WERI-Rb-1 (cell line): ENCODE measurements at regions not wholly inside any gene's neighbourhood (a gene's known extent, or its start where the extent isn't known, plus 50 kb on each side); places are given as distances from the start of the nearest gene placed in this dataset.
A peak's percentile ranks its signal among the peaks of the same experiment; 100 is the strongest.

Experiments used
- DNase-seq: peaks from one replicate; pipeline ENCODE4 v3.0.0-alpha.2; 2020
- H3K27ac ChIP-seq: fragments of 250-450 bp; sonication (Bioruptor Pico); 2 replicates; pipeline ENCODE4 v1.5.1; 2020; ENCODE audit warnings: mild to moderate bottlenecking, moderate library complexity
- H3K27me3 ChIP-seq: fragments of 250-450 bp; sonication (Bioruptor Pico); 2 replicates; pipeline ENCODE4 v1.5.1; 2021; ENCODE audit warnings: mild to moderate bottlenecking, low read depth, moderate library complexity; ENCODE audit not compliant: insufficient read depth, severe bottlenecking
- H3K36me3 ChIP-seq: fragments of 250-450 bp; sonication (Bioruptor Pico); 2 replicates; pipeline ENCODE4 v1.5.1; 2020; ENCODE audit warnings: mild to moderate bottlenecking, moderate library complexity
- H3K4me3 ChIP-seq: 2 replicates; pipeline ENCODE4 v1.5.1; 2011; ENCODE audit warnings: low read depth, mild to moderate bottlenecking, control low read depth, low read length
- H3K9me3 ChIP-seq: fragments of 250-450 bp; sonication (Bioruptor Pico); 2 replicates; pipeline ENCODE4 v1.5.1; 2021; ENCODE audit warnings: mild to moderate bottlenecking, moderate library complexity; ENCODE audit not compliant: severe bottlenecking
- TF ChIP-seq, protein P1 (sequence below): IDR thresholded peaks from 2 replicates; pipeline ENCODE4 v1.5.1; 2011; ENCODE audit warnings: low read depth, mild to moderate bottlenecking, control low read depth, inconsistent platforms, low read length

DNA sequence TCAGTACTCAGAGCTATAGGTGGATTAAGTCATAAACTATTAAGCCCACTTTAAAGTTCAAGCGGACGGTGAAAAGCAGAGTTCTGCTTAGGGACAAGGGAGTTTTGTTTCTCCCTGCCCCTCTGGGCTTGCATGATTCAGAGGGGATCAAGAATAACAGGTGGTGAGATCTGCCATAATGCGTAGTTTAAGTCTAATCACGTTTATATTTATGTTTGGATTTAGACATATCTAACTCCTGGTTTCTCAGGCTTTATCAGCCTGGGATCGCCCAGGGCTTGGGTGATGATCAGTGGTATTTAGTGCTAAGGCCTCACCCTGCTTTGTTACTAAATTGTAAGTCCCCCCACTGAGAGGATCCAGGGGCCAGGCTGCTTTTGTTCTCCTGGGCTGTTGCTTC is 335.4 kb upstream of the NRP1 start:
- Histone ChIP-seq H3K27ac (no peak overlapping the region), H3K4me3 (no peak overlapping the region), H3K9me3 (no peaks in the 10 kb centered on the region), H3K36me3 (no peaks in the 10 kb centered on the region), H3K27me3 (no peaks in the 10 kb centered on the region)
- peak; percentile 8 for DNase-seq
- TF ChIP-seq, protein P1, sequence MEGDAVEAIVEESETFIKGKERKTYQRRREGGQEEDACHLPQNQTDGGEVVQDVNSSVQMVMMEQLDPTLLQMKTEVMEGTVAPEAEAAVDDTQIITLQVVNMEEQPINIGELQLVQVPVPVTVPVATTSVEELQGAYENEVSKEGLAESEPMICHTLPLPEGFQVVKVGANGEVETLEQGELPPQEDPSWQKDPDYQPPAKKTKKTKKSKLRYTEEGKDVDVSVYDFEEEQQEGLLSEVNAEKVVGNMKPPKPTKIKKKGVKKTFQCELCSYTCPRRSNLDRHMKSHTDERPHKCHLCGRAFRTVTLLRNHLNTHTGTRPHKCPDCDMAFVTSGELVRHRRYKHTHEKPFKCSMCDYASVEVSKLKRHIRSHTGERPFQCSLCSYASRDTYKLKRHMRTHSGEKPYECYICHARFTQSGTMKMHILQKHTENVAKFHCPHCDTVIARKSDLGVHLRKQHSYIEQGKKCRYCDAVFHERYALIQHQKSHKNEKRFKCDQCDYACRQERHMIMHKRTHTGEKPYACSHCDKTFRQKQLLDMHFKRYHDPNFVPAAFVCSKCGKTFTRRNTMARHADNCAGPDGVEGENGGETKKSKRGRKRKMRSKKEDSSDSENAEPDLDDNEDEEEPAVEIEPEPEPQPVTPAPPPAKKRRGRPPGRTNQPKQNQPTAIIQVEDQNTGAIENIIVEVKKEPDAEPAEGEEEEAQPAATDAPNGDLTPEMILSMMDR = no peak

- H3K4me3 ChIP-seq = no peak overlapping the region
- TF ChIP-seq, protein P1 = no peak
- H3K9me3 ChIP-seq = no peaks in the 10 kb centered on the region
- DNase-seq = no peak
- no peak overlapping the region for H3K27ac ChIP-seq
- no peaks in the 10 kb centered on the region for H3K36me3 ChIP-seq
- H3K27me3 ChIP-seq = no peaks in the 10 kb centered on the region
Observed at GRCh38 chr10:33666686-33667480, 332.4 kb upstream of the NRP1 start.

DNA sequence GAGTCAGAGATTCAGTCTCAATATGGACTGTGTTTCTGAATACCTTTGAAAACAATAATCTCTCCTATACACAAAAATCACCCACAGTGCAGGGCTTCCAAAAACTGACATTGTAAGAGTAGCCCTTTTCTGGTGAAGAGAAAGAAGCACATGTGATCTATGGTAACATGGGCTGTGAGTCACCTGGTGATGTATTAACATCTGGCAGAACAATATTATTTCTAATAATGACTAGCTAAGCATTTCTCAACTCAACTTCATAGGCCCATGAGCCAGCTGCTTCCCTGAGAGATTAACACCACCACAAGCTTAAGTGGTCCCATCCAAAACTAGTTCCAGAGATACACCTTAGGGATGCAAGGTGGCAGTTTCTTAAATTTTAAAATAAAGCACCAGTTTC is 331.0 kb upstream of the NRP1 start:
- Histone ChIP-seq H3K27ac (no peak overlapping the region), H3K36me3 (no peaks in the 10 kb centered on the region), H3K4me3 (no peak overlapping the region), H3K27me3 (no peaks in the 10 kb centered on the region), H3K9me3 (no peaks in the 10 kb centered on the region)
- TF ChIP-seq, protein P1 = no peak
- DNase-seq = no peak

GRCh38 chr10:33664070-33664469 is 329.6 kb upstream of the NRP1 start:
- TF ChIP-seq, protein P1 = no peak
- H3K36me3 ChIP-seq = no peaks in the 10 kb centered on the region
- H3K9me3 ChIP-seq = no peaks in the 10 kb centered on the region
- H3K27me3 ChIP-seq = no peaks in the 10 kb centered on the region
- no peak overlapping the region for H3K4me3 ChIP-seq
- H3K27ac ChIP-seq = no peak overlapping the region
- DNase-seq = no peak

DNA sequence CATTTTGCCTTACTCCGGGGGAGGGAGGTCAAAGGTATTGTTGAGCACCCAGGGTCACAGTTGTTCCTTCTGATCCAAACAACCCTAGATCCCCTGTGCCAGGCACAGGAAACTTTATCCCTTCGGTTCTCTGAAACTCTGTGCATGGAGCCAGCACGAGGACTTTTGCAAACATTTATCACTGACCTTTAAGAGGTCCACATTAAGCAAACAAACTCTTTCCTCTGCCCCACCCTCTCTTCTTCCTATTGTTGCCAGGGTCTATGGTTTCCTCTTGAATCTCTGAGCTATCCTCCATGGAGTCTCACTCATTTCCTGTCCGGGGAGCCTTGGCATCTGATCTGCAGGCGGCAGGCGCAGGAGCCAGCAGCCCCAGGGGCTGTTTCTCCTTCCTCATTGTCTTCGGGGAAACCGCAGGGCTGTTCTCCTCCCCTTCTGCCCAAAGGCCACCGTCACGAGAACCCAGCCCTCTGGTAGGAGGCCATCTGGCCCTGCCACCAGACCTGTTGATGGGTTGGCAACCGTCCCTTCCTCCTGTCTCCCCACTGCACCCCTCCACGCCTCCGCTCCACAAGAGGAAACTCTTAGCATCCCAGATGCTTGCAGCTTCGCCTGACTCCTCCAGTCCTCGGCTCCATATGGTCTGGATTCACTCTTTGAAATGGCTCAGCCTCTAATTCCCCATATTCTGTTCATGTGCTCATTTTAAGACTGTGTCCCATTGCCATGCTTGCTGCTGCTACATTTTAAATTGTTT is 327.3 kb upstream of the NRP1 start:
- TF ChIP-seq, protein P1 = no peak
- H3K4me3 ChIP-seq = no peak overlapping the region

More for the DNA sequence above, 327.3 kb upstream of the NRP1 start:
- Histone ChIP-seq H3K27me3 (no peaks in the 10 kb centered on the region), H3K27ac (no peak overlapping the region), H3K36me3 (no peaks in the 10 kb centered on the region), H3K9me3 (no peaks in the 10 kb centered on the region)
- no peak for DNase-seq
